Stimulated activated CD4-positive, alpha-beta T cell treated with anti-CD3 and anti-CD28 coated beads, Interleukin-1b, Interleukin-23, amount 100 ng/mL, for 1 hour (primary cell): ENCODE measurements at regions not wholly inside any gene's neighbourhood (a gene's known extent, or its start where the extent isn't known, plus 50 kb on each side); places are given as distances from the start of the nearest gene placed in this dataset.
"Not testable (repeated sequence)": the region's sequence is repeated elsewhere in the genome, so short reads cannot be mapped to it uniquely, and the experiment has no call there.

Experiments
- DNase-seq, 2 donors: peaks; one replicate each; pipeline ENCODE4 v3.0.0-alpha.2; 2020; ENCODE audit warnings: low read depth in 2 of 2

- DNase-seq, result not testable (repeated sequence)
Measured at GRCh38 chr2:87514034-87514433, 233.9 kb upstream of the PLGLB2 start.

DNA sequence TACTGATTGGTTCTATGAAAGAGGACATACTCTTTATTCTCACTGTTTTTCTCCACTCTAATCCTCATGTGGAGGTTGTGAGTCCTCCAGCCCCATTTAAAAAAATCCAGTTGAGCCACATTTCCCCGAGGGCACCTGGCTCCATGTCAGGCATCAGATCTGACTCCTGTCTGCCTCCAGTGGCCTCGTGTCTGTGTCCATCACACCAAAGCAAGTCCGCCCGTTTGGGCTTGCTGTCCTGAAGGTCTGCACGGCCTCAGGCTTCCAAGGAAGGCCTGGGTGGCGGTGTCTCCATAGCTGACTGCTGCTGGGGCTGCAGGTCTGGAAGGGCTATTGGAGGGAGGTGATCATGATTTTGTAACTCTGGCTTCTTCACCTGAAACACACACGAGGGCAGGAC, 233.4 kb upstream of the PLGLB2 start:
- DNase-seq, result not testable (repeated sequence)

GRCh38 chr2:87515226-87515625, 232.7 kb upstream of the PLGLB2 start:
- DNase-seq, result not testable (repeated sequence)

- not testable (repeated sequence) for DNase-seq
Measured at GRCh38 chr2:87515875-87516274, 232.0 kb upstream of the PLGLB2 start.

- DNase-seq, result not testable (repeated sequence)
Measured at GRCh38 chr2:87516369-87516967, 231.4 kb upstream of the PLGLB2 start.

DNA sequence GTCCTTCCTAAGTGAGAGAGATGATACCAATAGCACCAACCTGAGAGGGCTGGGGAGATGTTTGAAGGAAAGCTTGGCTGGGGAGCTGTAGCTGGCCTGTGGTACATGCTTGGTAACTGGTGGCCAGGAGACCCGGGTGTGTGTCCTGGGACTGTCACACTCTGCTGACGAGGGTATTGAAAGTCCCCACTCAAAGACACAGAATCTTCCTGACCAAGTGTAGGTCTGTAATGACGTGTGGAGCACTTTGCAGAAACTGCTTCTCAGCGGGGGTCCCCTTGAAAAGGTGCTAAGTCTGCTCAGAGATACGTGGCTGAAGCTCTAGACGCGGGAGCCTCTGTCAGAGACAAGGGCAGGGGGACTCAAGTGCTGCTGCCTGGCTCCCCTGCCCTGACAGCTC, 230.4 kb upstream of the PLGLB2 start:
- DNase-seq, result not testable (repeated sequence)

DNA sequence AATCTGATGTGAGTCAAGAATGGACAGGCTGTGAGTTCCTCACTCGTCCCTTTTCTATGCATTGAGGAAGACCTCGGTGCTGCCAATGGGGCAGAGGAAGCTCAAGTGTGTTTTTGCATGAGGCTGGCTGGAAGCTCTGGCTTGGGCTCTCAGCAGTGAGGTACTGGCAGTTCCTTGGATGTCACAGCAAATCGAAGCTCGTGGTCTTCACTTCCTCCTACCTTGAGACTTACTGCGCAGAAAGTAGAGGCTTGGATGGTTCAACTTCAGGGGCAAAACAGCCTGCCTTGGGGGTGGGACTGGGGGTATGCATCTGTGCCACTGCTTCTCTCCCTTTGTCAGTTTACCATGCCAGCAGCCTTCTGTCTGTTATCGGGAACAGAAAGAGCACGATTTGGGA, 229.8 kb upstream of the PLGLB2 start:
- DNase-seq, result not testable (repeated sequence)

- not testable (repeated sequence) for DNase-seq
Measured at GRCh38 chr2:87518547-87518946, 229.3 kb upstream of the PLGLB2 start.

DNA sequence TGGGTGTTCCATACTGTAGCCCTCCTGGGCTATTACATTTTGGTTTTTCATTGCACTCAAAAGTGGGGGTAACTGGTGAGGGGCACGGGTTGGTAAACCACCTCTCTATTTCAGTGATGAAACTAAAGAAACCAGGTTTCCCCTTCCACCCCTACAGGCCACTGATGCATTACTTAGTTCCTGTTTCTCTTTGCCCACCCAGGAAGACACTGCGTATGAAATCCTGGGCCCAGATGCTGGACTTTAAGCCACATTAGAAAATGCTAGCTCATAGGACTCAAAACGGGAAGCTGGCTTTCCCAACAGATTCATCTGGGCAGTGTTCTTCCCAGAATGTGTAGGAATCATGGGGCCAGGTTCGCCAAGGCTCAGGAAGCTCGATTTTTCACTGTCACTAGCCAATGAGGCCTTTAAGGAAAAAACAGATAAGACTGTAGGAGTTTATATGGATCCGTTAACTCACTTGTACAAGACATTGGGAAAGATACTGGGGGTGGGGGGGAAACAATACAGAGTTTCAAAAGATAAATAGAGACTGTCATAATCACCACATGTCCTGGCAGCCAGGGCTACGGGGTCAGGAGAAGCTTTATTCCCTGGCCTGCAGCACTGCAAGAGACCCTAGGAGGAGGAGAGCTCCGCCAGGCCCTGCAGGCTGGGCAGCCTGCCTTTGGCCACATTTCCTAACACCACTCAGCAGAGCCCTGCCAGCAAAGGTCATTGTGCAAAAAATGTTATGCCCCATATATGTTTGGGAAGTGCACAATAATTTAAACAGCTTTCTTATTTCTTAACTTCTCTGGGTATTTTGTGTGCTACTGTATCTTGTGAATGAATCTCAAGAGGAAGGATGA, 228.5 kb upstream of the PLGLB2 start:
- not testable (repeated sequence) for DNase-seq

GRCh38 chr2:87521057-87521456, 226.8 kb upstream of the PLGLB2 start:
- not testable (repeated sequence) for DNase-seq

- not testable (repeated sequence) for DNase-seq
Measured at GRCh38 chr2:87521489-87521888, 226.4 kb upstream of the PLGLB2 start.

DNA sequence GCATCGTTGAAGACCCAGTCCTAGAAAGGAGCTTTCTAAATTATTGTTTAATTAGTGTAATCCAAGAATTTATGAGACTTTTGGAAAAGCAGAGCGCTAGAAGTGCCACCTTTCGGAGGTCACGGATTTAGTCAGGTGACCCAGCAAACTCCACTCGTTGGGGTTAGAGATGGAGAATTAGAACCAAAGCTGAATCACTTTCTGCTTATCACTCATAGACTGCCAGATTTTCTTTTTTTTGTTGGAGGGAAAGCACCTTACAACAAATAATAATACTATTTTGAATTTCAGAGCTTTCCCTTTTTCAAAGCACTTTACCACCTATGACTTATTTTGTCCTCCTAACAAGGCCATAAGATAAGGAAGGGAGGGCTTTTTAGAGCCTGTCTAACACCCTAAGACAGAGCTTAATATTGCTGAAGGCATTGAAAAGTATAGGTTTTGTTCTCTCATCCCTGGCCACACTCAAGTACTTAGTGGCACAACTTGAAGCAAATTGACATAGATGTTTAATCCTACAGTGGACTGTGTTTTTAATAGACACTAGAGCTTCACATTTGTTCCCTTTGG, 223.2 kb upstream of the PLGLB2 start:
- not testable (repeated sequence) for DNase-seq

- DNase-seq, result not testable (repeated sequence)
Measured at GRCh38 chr2:87525497-87525991, 222.3 kb upstream of the PLGLB2 start.

DNA sequence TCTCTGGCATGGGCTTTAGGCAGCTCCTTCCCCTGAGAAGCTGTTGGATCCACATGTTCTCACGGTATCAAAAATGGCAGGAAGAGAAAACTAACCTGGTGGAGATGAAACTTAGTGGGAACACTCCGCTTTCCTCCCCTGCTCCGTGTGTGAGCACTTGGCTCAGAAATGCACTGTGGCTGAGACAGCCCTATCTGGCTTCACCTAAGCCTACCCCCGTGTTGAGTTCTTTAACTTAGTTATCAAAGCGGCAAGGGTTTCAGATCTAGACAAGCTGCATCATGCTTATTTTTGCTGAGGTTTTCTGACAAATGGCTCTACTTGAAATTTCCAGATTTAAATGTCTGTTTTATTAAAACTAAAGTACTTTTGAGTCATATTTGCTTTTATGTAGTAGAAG, 221.6 kb upstream of the PLGLB2 start:
- DNase-seq, result not testable (repeated sequence)

GRCh38 chr2:87531968-87532715, 215.7 kb upstream of the PLGLB2 start:
- DNase-seq, result not testable (repeated sequence)

DNA sequence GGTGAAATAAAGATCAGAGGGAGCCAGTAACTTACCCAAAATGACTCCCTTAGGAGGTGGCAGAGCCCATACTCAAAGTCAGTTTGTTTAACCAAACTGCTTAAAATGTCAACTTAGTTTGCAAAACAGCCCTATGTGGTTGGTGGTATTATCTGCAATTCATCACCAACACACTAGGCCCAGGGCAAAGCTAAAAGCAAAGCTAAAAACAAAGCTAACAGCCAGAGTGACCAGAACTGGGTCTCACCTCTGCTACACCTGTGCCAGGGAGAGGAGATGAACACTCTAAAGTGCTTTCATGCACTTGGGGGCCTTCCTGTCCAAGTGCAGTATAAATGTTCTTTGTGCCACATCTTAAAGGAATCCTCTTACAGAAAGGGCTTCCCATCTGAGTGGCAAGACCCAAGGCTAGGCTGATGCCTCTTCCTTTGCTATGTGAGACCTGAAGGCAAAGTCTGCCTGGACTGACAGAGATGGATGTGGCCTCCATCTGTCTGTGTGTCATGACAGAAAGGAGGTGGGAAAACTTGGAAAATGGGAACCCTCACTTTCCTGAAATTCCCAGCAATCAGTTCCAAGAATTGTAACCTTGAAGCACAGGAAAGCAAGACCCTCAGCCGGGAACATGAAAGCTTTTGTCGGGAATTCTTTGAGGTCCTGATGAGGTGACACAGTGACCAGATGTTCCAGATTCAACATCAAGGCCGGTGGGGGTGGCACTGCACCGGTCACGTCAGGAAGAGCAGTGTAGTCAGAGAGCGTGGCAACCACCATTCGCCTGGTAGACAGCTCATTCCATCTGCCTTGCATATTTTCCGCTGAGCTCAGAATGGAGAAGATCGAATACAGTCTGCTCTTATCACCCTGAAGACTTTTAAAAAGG, 214.3 kb upstream of the PLGLB2 start:
- DNase-seq, result not testable (repeated sequence)

- DNase-seq, result not testable (repeated sequence)
Measured at GRCh38 chr2:87534273-87534889, 213.5 kb upstream of the PLGLB2 start.

- DNase-seq, result not testable (repeated sequence)
Measured at GRCh38 chr2:87536427-87536826, 211.5 kb upstream of the PLGLB2 start.

DNA sequence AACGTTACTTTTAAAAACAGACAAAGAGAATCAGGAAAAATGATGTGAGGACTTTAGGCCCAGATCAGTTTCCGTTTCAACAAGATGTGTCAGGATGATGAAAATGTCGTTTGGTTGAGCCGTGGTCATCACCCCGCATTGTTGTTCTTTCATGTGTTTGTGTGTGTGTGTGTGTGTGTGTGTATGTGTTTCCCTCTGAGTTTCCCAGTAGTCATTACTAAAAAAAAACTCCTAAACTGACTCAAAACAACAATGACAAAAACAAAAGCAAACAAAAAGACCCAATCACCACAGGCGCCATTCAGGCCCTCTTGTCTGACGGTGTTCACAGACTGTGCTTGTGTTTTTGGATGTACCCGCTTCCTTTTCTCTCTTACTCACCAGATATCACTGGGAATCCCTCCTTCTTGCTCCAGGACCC, 210.6 kb upstream of the PLGLB2 start:
- not testable (repeated sequence) for DNase-seq

GRCh38 chr2:87538268-87538667, 209.6 kb upstream of the PLGLB2 start:
- DNase-seq, result not testable (repeated sequence)
